ENCODE measurements at regions not wholly inside any gene's neighbourhood (a gene's known extent, or its start where the extent isn't known, plus 50 kb on each side); places are given as distances from the start of the nearest gene placed in this dataset.

DNA sequence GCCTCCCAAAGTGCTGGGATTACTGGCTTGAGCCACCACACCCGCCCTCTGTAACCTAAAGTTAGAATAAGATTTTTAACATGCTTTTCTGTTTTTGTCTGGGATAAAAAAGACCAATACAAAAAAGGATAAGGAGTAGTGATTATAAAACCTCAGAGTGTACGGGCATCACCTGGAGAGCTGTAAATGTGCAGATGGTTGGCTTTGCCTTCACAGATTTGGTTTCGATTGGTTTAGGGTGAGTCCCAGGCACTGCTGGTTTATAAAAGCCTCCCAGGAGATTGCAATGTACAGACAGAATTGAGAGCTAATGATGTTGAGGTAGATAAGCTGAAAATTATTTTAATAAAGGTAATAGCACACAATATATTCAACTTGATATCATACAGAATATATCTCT is 289.7 kb upstream of the FSHR start:
- H4K20me1 ChIP-seq (ENCODE audit: control insufficient read depth, insufficient read depth): no peaks in the 10 kb centered on the region
- ATAC-seq: no peak
- no peak overlapping the region for H3K27ac ChIP-seq (ENCODE audit: control insufficient read depth, insufficient read depth)
- FAIRE-seq: no peak
- no TSS peak for BruUV-seq (replicated peaks)
- ChIA-PET CTCF (no interaction called here), RAD21 (ENCODE audit: unreplicated experiment) (no interaction called here), SMC1A (ENCODE audit: uncharacterized antibody, unreplicated experiment) (no interaction called here), POLR2A (no interaction called here)
- intact Hi-C loops (cut with micrococcal nuclease; ENCODE audit: unreplicated experiment) (no loop called here), in situ Hi-C loops (cut with MboI) (no loop called here)
- H3K27me3 ChIP-seq (replicated peaks in 1 of 2; ENCODE audit: control insufficient read depth in 2 of 2, insufficient read depth in 2 of 2, low read length in 1 of 2): no peaks in the 10 kb centered on the region
- no peaks in the 10 kb centered on the region for H3K4me1 ChIP-seq (ENCODE audit: control insufficient read depth, insufficient read depth, low read length)
- no peak overlapping the region for H3K9ac ChIP-seq (ENCODE audit: control insufficient read depth, insufficient read depth, low read length)
- 24% methylated on average over 3 of the region's 3 CpGs for WGBS (ENCODE audit: insufficient coverage, insufficient replicate concordance, low lambda C conversion rate, missing lambda C conversion rate)
- H3K36me3 ChIP-seq (ENCODE audit: control insufficient read depth in 2 of 2, insufficient read depth in 2 of 2, low read length in 1 of 2): no peaks in the 10 kb centered on the region
- TF ChIP-seq BCL3 (IDR thresholded peaks at IDR 0.05; ENCODE audit: borderline replicate concordance, insufficient read depth, low read depth, low read length, poor library complexity, severe bottlenecking) (no peak), FOS (IDR thresholded peaks at IDR 0.05; ENCODE audit: borderline replicate concordance, extremely low read depth, insufficient read length) (no peak), YBX1 (IDR thresholded peaks at IDR 0.05) (no peak), SMAD5 (IDR thresholded peaks at IDR 0.05; ENCODE audit: low read depth) (no peak), NBN (IDR thresholded peaks at IDR 0.05) (no peak), PAX8 (IDR thresholded peaks at IDR 0.05) (no peak)
- TF ChIP-seq, protein P1, sequence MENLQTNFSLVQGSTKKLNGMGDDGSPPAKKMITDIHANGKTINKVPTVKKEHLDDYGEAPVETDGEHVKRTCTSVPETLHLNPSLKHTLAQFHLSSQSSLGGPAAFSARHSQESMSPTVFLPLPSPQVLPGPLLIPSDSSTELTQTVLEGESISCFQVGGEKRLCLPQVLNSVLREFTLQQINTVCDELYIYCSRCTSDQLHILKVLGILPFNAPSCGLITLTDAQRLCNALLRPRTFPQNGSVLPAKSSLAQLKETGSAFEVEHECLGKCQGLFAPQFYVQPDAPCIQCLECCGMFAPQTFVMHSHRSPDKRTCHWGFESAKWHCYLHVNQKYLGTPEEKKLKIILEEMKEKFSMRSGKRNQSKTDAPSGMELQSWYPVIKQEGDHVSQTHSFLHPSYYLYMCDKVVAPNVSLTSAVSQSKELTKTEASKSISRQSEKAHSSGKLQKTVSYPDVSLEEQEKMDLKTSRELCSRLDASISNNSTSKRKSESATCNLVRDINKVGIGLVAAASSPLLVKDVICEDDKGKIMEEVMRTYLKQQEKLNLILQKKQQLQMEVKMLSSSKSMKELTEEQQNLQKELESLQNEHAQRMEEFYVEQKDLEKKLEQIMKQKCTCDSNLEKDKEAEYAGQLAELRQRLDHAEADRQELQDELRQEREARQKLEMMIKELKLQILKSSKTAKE (IDR thresholded peaks at IDR 0.05; ENCODE audit: low read depth, poor library complexity, severe bottlenecking): no peak
- H2AFZ ChIP-seq (ENCODE audit: control insufficient read depth, low read depth, low read length): no peak overlapping the region
- no peaks in the 10 kb centered on the region for H3K9me3 ChIP-seq (replicated peaks; ENCODE audit: control insufficient read depth, insufficient read depth, low read length)
- H3K4me3 ChIP-seq: no peak overlapping the region
- DNase-seq (ENCODE audit: low read depth, low spot score): no peak
- no peaks in the 10 kb centered on the region for H3K79me2 ChIP-seq (ENCODE audit: control insufficient read depth, insufficient read depth, low read length)
- H3K4me2 ChIP-seq (ENCODE audit: control insufficient read depth, insufficient read depth): no peak overlapping the region
